T-helper 17 cell (primary cell): ENCODE measurements at regions not wholly inside any gene's neighbourhood (a gene's known extent, or its start where the extent isn't known, plus 50 kb on each side); places are given as distances from the start of the nearest gene placed in this dataset.
"Not testable (repeated sequence)": the region's sequence is repeated elsewhere in the genome, so short reads cannot be mapped to it uniquely, and the experiment has no call there.

Experiments used
- ATAC-seq: fragments of 150-1000 bp; cut with Tn5 transposase; 2 replicates; pipeline ENCODE4 v1.10.0; 2021; ENCODE audit warnings: mild to moderate bottlenecking, moderate library complexity
- DNase-seq, 3 donors: peaks; one replicate each; pipeline versions ENCODE4 v3.0.0 to v3.0.0-alpha.2; 2020 to 2021
- H3K9me3 ChIP-seq: one replicate; pipeline ENCODE4 v1.7.0; 2013; ENCODE audit warnings: low read length, mild to moderate bottlenecking; ENCODE audit not compliant: control insufficient read depth, poor library complexity, severe bottlenecking
- H3K27ac Mint-ChIP-seq: one replicate; pipeline ENCODE4 v1.8.0; 2022; ENCODE audit warnings: mild to moderate bottlenecking, moderate library complexity, mixed read lengths
- H3K27me3 Mint-ChIP-seq: one replicate; pipeline ENCODE4 v1.8.0; 2022; ENCODE audit warnings: mixed read lengths
- H3K36me3 Mint-ChIP-seq: one replicate; pipeline ENCODE4 v1.8.0; 2022; ENCODE audit warnings: low read depth, mixed read lengths
- H3K4me1 Mint-ChIP-seq: one replicate; pipeline ENCODE4 v1.8.0; 2022; ENCODE audit warnings: mild to moderate bottlenecking, mixed read lengths
- H3K4me3 Mint-ChIP-seq: one replicate; pipeline ENCODE4 v1.8.0; 2022; ENCODE audit warnings: mild to moderate bottlenecking, moderate library complexity, mixed read lengths

- no peaks in the 10 kb centered on the region for H3K9me3 ChIP-seq
- DNase-seq (no peak), ATAC-seq (no peak)
- Mint-ChIP-seq H3K27me3 (peaks cover 65% of the 10 kb centered on the region), H3K4me3 (no peak overlapping the region), H3K27ac (no peak overlapping the region), H3K4me1 (peaks cover 4% of the 10 kb centered on the region), H3K36me3 (peaks cover 5% of the 10 kb centered on the region)
Observed at GRCh38 chr7:108627476-108628051, 57.9 kb downstream of the DNAJB9 start.

- H3K4me3 Mint-ChIP-seq = no peak overlapping the region
- H3K27ac Mint-ChIP-seq = no peak overlapping the region
- ATAC-seq = no peak
- H3K36me3 Mint-ChIP-seq = peaks cover 5% of the 10 kb centered on the region
- peaks cover 68% of the 10 kb centered on the region for H3K27me3 Mint-ChIP-seq
- no peaks in the 10 kb centered on the region for H3K9me3 ChIP-seq
- no peak for DNase-seq
- H3K4me1 Mint-ChIP-seq = peaks cover 4% of the 10 kb centered on the region
Observed at GRCh38 chr7:108628678-108629077, 59.0 kb downstream of the DNAJB9 start.

- ATAC-seq (no peak), DNase-seq (no peak)
- H3K27ac Mint-ChIP-seq = no peak overlapping the region
- peaks cover 4% of the 10 kb centered on the region for H3K4me1 Mint-ChIP-seq
- H3K27me3 Mint-ChIP-seq = peaks cover 57% of the 10 kb centered on the region
- no peak overlapping the region for H3K4me3 Mint-ChIP-seq
- H3K36me3 Mint-ChIP-seq = peaks cover 3% of the 10 kb centered on the region
- H3K9me3 ChIP-seq = no peaks in the 10 kb centered on the region
Observed at GRCh38 chr7:108629651-108630400, 60.2 kb downstream of the DNAJB9 start.

- Mint-ChIP-seq H3K36me3 (peaks cover 3% of the 10 kb centered on the region), H3K27ac (no peak overlapping the region), H3K27me3 (peaks cover 29% of the 10 kb centered on the region), H3K4me1 (peaks cover 4% of the 10 kb centered on the region), H3K4me3 (no peak overlapping the region)
- DNase-seq (no peak), ATAC-seq (no peak)
- no peaks in the 10 kb centered on the region for H3K9me3 ChIP-seq
Observed at GRCh38 chr7:108634036-108634435, 64.4 kb downstream of the DNAJB9 start.

- ATAC-seq (no peak), DNase-seq (no peak)
- Mint-ChIP-seq H3K4me1 (peaks cover 4% of the 10 kb centered on the region), H3K27me3 (peaks cover 29% of the 10 kb centered on the region), H3K4me3 (no peak overlapping the region), H3K36me3 (peaks cover 3% of the 10 kb centered on the region), H3K27ac (no peak overlapping the region)
- H3K9me3 ChIP-seq = no peaks in the 10 kb centered on the region
Observed at GRCh38 chr7:108634535-108634934, 64.9 kb downstream of the DNAJB9 start.

GRCh38 chr7:108637049-108637621 lies 67.5 kb downstream of the DNAJB9 start:
- ATAC-seq (no peak), DNase-seq (no peak)
- Mint-ChIP-seq H3K27me3 (peaks cover 17% of the 10 kb centered on the region), H3K27ac (no peak overlapping the region), H3K36me3 (no peaks in the 10 kb centered on the region), H3K4me1 (peaks cover 1% of the 10 kb centered on the region), H3K4me3 (no peak overlapping the region)
- no peaks in the 10 kb centered on the region for H3K9me3 ChIP-seq

GRCh38 chr7:108642126-108642525 lies 72.5 kb downstream of the DNAJB9 start:
- Mint-ChIP-seq H3K36me3 (no peaks in the 10 kb centered on the region), H3K4me3 (no peak overlapping the region)
- no peak for ATAC-seq

GRCh38 chr7:108643136-108643535 lies 73.5 kb downstream of the DNAJB9 start:
- DNase-seq (no peak), ATAC-seq (no peak)
- H3K4me3 Mint-ChIP-seq = no peak overlapping the region
- no peak overlapping the region for H3K27ac Mint-ChIP-seq
- H3K27me3 Mint-ChIP-seq = peaks cover 26% of the 10 kb centered on the region
- H3K9me3 ChIP-seq = no peaks in the 10 kb centered on the region
- H3K36me3 Mint-ChIP-seq = no peaks in the 10 kb centered on the region
- H3K4me1 Mint-ChIP-seq = no peaks in the 10 kb centered on the region

More at GRCh38 chr7:108642126-108642525, 72.5 kb downstream of the DNAJB9 start:
- no peak overlapping the region for H3K27ac Mint-ChIP-seq
- no peaks in the 10 kb centered on the region for H3K4me1 Mint-ChIP-seq
- H3K27me3 Mint-ChIP-seq = peaks cover 31% of the 10 kb centered on the region
- no peaks in the 10 kb centered on the region for H3K9me3 ChIP-seq
- no peak for DNase-seq

- no peak overlapping the region for H3K4me3 Mint-ChIP-seq
- H3K9me3 ChIP-seq = no peaks in the 10 kb centered on the region
- ATAC-seq (no peak), DNase-seq (no peak)
- no peak overlapping the region for H3K27ac Mint-ChIP-seq
- no peaks in the 10 kb centered on the region for H3K36me3 Mint-ChIP-seq
- no peaks in the 10 kb centered on the region for H3K4me1 Mint-ChIP-seq
- H3K27me3 Mint-ChIP-seq = peaks cover 27% of the 10 kb centered on the region
Observed at GRCh38 chr7:108648989-108649388, 79.3 kb downstream of the DNAJB9 start.

GRCh38 chr7:108650467-108650866 lies 80.8 kb downstream of the DNAJB9 start:
- no peaks in the 10 kb centered on the region for H3K36me3 Mint-ChIP-seq

GRCh38 chr7:108652886-108653285 lies 83.2 kb downstream of the DNAJB9 start:
- DNase-seq = no peak
- no peak for ATAC-seq
- no peaks in the 10 kb centered on the region for H3K9me3 ChIP-seq
- Mint-ChIP-seq H3K36me3 (no peaks in the 10 kb centered on the region), H3K27me3 (peaks cover 10% of the 10 kb centered on the region), H3K27ac (no peak overlapping the region), H3K4me3 (no peak overlapping the region), H3K4me1 (no peaks in the 10 kb centered on the region)

More at GRCh38 chr7:108650467-108650866, 80.8 kb downstream of the DNAJB9 start:
- Mint-ChIP-seq H3K4me3 (no peak overlapping the region), H3K4me1 (no peaks in the 10 kb centered on the region), H3K27me3 (peaks cover 16% of the 10 kb centered on the region), H3K27ac (no peak overlapping the region)
- DNase-seq (no peak), ATAC-seq (no peak)
- no peaks in the 10 kb centered on the region for H3K9me3 ChIP-seq

GRCh38 chr7:108653526-108653925 lies 83.9 kb downstream of the DNAJB9 start:
- ATAC-seq = no peak
- Mint-ChIP-seq H3K4me3 (no peak overlapping the region), H3K4me1 (no peaks in the 10 kb centered on the region), H3K27ac (no peak overlapping the region), H3K36me3 (no peaks in the 10 kb centered on the region), H3K27me3 (peaks cover 10% of the 10 kb centered on the region)
- no peaks in the 10 kb centered on the region for H3K9me3 ChIP-seq
- DNase-seq = no peak

GRCh38 chr7:108657140-108657726 lies 87.6 kb downstream of the DNAJB9 start:
- peaks cover 16% of the 10 kb centered on the region for H3K27me3 Mint-ChIP-seq
- H3K36me3 Mint-ChIP-seq, DNase-seq, H3K27ac Mint-ChIP-seq, H3K4me1 Mint-ChIP-seq, H3K9me3 ChIP-seq, ATAC-seq, H3K4me3 Mint-ChIP-seq: not testable (repeated sequence)
